ENCODE measurements at regions not wholly inside any gene's neighbourhood (a gene's known extent, or its start where the extent isn't known, plus 50 kb on each side); places are given as distances from the start of the nearest gene placed in this dataset.
"Not testable (repeated sequence)": the region's sequence is repeated elsewhere in the genome, so short reads cannot be mapped to it uniquely, and the experiment has no call there.

DNA sequence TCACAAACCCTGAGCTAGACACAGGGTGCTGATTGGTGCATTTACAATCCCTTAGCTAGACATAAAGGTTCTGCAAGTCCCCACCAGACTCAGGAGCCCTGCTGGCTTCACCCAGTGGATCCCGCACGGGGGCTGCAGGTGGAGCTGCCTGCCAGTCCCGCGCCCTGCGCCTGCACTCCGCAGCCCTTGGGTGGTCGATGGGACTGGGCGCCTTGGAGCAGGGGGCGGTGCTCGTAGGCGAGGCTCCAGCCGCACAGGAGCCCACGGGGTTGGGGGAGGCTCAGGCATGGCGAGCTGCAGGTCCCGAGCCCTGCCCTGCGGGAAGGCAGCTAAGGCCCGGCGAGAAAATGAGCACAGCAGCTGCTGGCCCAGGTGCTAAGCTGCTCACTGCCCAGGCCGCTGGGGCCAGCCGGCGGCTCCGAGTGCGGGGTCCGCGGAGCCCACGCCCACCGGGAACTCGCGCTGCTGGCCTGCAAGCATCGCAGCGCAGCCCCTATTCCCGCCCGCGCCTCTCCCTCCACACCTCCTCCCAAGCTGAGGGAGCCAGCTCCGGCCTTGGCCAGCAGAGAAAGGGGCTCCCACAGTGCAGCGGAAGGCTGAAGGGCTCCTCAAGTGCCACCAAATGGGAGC, 155.2 kb downstream of the SLC25A46 start:
- TF ChIP-seq CTCF (IDR thresholded peaks at IDR 0.05; ENCODE audit: low read depth, low read length); POLR2A (IDR thresholded peaks at IDR 0.05; ENCODE audit: extremely low read depth, insufficient read length): not testable (repeated sequence)

Data from NB4 (cell line).